KMS-11 (cell line): ENCODE measurements at regions not wholly inside any gene's neighbourhood (a gene's known extent, or its start where the extent isn't known, plus 50 kb on each side); places are given as distances from the start of the nearest gene placed in this dataset.

Experiments
- H2AFZ ChIP-seq: fragments of 200-600 bp; sonication (generic); 2 replicates; pipeline ENCODE4 v1.6.1; 2016; ENCODE audit warnings: antibody characterized with exemption, mixed run types, low read depth
- H3K27ac ChIP-seq: fragments of 200-600 bp; sonication (generic); 2 replicates; pipeline ENCODE4 v1.6.1; 2016; ENCODE audit warnings: mild to moderate bottlenecking, mixed run types
- H3K27me3 ChIP-seq: fragments of 200-600 bp; sonication (generic); 2 replicates; pipeline ENCODE4 v1.6.1; 2017; ENCODE audit warnings: mild to moderate bottlenecking, low read depth, mixed run types, moderate library complexity; ENCODE audit not compliant: insufficient read depth
- H3K36me3 ChIP-seq: fragments of 200-600 bp; sonication (generic); 2 replicates; pipeline ENCODE4 v1.6.1; 2017; ENCODE audit warnings: mild to moderate bottlenecking, mixed run types; ENCODE audit not compliant: insufficient read depth
- H3K4me1 ChIP-seq: fragments of 200-600 bp; sonication (generic); 2 replicates; pipeline ENCODE4 v1.6.1; 2016; ENCODE audit warnings: mild to moderate bottlenecking, low read depth, mixed run types; ENCODE audit not compliant: poor library complexity, severe bottlenecking
- H3K4me2 ChIP-seq: fragments of 200-600 bp; sonication (generic); 2 replicates; pipeline ENCODE4 v1.7.0; 2016; ENCODE audit warnings: mild to moderate bottlenecking, mixed run types
- H3K4me3 ChIP-seq: fragments of 200-600 bp; sonication (generic); IDR thresholded peaks from 2 replicates; pipeline ENCODE4 v1.6.1; 2017; ENCODE audit warnings: low read depth, low read length, mixed read lengths; ENCODE audit not compliant: insufficient read depth
- H3K79me2 ChIP-seq: fragments of 200-600 bp; sonication (generic); 2 replicates; pipeline ENCODE4 v1.6.1; 2016; ENCODE audit warnings: low read depth, mixed run types; ENCODE audit not compliant: insufficient read depth
- H3K9ac ChIP-seq: fragments of 200-600 bp; sonication (generic); 2 replicates; pipeline ENCODE4 v1.6.1; 2016; ENCODE audit warnings: mild to moderate bottlenecking, mixed run types
- H4K20me1 ChIP-seq: fragments of 200-600 bp; sonication (generic); 2 replicates; pipeline ENCODE4 v1.6.1; 2016; ENCODE audit warnings: mild to moderate bottlenecking, mixed run types; ENCODE audit not compliant: insufficient read depth
- TF ChIP-seq, protein P1 (sequence below): fragments of 200-600 bp; sonication (generic); conservative IDR thresholded peaks from 2 replicates; pipeline ENCODE4 v1.6.1; 2017; ENCODE audit warnings: low read depth, mild to moderate bottlenecking, antibody characterized with exemption, low read length, moderate library complexity, mixed read lengths

DNA sequence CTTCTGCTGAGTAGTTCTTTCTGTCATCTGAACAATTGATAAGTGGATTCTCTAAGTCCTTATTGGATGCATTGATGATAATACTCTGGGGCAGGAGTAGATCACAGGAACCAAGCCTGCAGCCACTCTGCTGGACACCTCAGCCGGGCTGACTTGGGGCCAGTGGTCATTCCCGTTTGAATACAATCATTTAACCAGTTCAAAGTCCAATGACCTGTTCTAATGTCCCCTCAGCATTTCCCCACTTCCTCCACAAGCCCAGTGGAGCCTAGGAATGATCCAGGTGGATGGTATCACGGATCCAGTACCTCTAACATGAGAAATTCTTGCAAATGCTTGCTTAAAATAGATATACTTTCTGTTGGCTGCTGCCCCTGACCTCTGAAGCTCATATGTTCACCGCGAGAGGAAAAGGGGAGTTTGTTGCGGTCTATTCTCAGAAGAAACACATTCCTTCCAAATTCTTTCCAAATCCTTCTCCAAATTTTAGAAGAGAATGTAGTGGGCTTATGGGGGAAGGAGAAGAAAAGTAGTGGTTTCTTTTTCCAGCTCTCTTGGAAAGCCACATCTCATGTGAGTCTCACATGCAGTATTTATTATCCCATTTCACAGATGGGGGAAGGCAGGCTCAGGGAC, 170.9 kb downstream of the INHBB start:
- Histone ChIP-seq H3K4me1 (no peaks in the 10 kb centered on the region), H3K27ac (no peak overlapping the region), H3K36me3 (no peaks in the 10 kb centered on the region), H3K79me2 (no peaks in the 10 kb centered on the region), H3K9ac (no peak overlapping the region), H3K4me3 (no peak overlapping the region), H2AFZ (no peak overlapping the region), H3K4me2 (no peak overlapping the region), H4K20me1 (no peaks in the 10 kb centered on the region), H3K27me3 (no peaks in the 10 kb centered on the region)
- TF ChIP-seq, protein P1, sequence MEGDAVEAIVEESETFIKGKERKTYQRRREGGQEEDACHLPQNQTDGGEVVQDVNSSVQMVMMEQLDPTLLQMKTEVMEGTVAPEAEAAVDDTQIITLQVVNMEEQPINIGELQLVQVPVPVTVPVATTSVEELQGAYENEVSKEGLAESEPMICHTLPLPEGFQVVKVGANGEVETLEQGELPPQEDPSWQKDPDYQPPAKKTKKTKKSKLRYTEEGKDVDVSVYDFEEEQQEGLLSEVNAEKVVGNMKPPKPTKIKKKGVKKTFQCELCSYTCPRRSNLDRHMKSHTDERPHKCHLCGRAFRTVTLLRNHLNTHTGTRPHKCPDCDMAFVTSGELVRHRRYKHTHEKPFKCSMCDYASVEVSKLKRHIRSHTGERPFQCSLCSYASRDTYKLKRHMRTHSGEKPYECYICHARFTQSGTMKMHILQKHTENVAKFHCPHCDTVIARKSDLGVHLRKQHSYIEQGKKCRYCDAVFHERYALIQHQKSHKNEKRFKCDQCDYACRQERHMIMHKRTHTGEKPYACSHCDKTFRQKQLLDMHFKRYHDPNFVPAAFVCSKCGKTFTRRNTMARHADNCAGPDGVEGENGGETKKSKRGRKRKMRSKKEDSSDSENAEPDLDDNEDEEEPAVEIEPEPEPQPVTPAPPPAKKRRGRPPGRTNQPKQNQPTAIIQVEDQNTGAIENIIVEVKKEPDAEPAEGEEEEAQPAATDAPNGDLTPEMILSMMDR: no peak

DNA sequence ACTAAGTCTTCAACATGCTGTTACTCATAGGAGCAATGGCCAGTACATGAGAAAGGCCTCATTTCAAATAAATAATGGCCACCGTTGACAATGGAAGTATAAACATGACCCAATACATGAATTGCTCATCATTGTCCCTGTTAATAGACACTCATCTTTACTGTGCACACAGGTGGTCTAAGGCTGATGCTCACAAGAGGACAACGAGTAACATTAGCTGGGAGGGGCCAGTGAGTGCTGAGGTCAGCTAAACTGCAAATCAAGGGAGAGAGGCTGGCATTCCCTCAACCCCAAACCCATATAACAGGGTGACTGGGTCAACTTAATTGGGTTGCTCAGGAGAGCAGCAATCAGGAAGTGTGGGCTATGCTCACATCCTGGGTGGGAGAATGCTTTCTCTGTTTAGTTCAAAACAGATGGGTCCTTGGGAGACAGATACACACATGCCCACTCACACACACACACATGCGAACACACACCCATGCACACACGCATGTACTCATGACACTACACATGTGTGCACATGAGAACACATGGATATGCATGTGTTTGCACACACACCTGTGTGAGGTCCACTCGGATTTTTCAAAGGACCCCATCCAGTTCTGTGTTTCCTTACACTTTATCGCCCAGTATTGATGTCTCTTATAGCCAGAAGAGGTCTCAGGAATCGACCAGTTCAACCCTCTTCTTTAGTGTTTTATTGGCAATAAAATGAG, 172.0 kb downstream of the INHBB start:
- Histone ChIP-seq H3K36me3 (no peaks in the 10 kb centered on the region), H3K27me3 (no peaks in the 10 kb centered on the region), H2AFZ (no peak overlapping the region), H3K4me2 (no peak overlapping the region), H3K27ac (no peak overlapping the region), H3K4me3 (no peak overlapping the region), H3K4me1 (no peaks in the 10 kb centered on the region), H4K20me1 (no peaks in the 10 kb centered on the region), H3K79me2 (no peaks in the 10 kb centered on the region), H3K9ac (no peak overlapping the region)
- TF ChIP-seq, protein P1: no peak

DNA sequence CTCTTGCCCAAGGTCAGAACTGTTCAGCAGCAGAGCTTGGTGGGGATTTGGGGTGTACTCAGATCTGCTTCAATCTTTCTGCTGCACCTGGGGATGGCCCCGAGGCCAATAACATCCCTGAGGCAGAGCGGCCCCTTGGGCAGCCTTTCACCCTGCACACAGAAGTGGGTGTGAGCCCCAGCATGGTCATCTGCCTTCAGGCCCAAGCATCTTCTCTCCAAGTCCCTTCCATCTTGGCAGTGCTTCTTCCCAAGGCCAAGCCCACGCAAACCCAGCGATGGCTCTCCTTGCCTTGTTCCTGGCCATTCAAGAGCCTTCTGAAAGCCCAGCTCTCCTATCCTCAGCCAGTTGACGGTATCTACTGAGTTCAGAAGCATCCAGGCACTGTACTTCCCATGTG, 172.9 kb downstream of the INHBB start:
- Histone ChIP-seq H3K9ac (no peak overlapping the region), H4K20me1 (no peaks in the 10 kb centered on the region), H3K27ac (no peak overlapping the region), H3K4me3 (no peak overlapping the region), H3K79me2 (no peaks in the 10 kb centered on the region), H2AFZ (no peak overlapping the region), H3K4me2 (no peak overlapping the region), H3K4me1 (no peaks in the 10 kb centered on the region), H3K27me3 (no peaks in the 10 kb centered on the region), H3K36me3 (no peaks in the 10 kb centered on the region)
- TF ChIP-seq, protein P1: no peak

DNA sequence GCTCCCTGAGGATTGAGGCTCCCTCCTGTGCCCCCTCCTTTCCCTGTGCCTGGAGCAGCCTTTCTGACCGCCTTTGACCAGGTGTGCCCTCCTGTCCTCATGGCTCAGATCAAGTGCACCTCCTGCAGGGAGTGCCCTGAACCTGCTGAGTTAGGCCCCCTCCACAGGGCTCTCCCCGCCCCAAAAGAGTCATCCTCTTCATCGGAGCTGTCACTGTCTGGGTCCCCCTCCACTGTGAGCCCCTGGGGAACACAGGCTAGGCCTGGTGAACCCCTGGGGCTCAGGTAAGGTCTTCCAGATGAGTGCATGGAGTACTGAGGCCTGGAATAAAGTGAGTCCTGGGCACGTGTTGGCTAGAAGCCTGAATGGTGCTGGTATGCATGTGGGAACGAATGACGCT, 173.5 kb downstream of the INHBB start:
- Histone ChIP-seq H3K4me2 (no peak overlapping the region), H4K20me1 (no peaks in the 10 kb centered on the region)
- TF ChIP-seq, protein P1: no peak

More for the DNA sequence above, 173.5 kb downstream of the INHBB start:
- no peak overlapping the region for H3K27ac ChIP-seq
- H2AFZ ChIP-seq: no peak overlapping the region
- H3K79me2 ChIP-seq: no peaks in the 10 kb centered on the region
- no peaks in the 10 kb centered on the region for H3K27me3 ChIP-seq
- H3K36me3 ChIP-seq: no peaks in the 10 kb centered on the region
- no peaks in the 10 kb centered on the region for H3K4me1 ChIP-seq
- H3K4me3 ChIP-seq: no peak overlapping the region
- no peak overlapping the region for H3K9ac ChIP-seq
